ENCODE measurements at regions not wholly inside any gene's neighbourhood (a gene's known extent, or its start where the extent isn't known, plus 50 kb on each side); places are given as distances from the start of the nearest gene placed in this dataset.

DNA sequence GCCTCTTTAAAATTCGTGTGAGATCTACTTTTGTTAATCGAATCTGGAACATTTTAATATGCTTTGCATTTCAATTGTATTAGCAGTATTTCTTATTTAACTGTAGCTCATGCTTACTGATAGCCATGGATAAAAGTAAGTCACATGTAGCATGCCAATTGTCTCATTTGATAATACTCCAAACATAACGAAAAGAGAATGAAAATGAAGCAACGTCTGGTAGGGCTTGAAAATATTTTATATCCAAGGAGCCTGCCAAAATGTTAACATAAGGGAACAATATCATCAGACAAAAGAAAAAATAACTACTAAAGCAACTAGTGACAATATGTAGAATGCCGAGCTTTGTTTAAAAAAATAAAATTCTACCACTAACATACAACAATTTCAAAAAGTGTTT lies 94.1 kb upstream of the MID1 start:
- Histone ChIP-seq H3K4me1 (replicated peaks in 1 of 2) (peaks cover 0 to 10% of the 10 kb centered on the region in 2 donors), H3K4me3 (no peak overlapping the region), H3K27ac (no peak overlapping the region)
- in situ Hi-C loops (cut with MboI; ENCODE audit: low pct_unique_long_range_greater_than_20kb in 2 of 9, low sequenced_read_pairs in 9 of 9, unreplicated experiment in 9 of 9) = no loop called here
- 34 to 96% (median 60%) methylated on average over 3 to 5 of the region's 5 CpGs; no CpG with 5 or more reads in 4 of the 10 experiments for whole genome bisulfite sequencing, 10 experiments
- no peak for ATAC-seq (replicated peaks in 6 of 8)

- peak; percentile 49 to 72 (median 56) for ATAC-seq (replicated peaks in 6 of 8)
- in situ Hi-C loops (cut with MboI; ENCODE audit: low pct_unique_long_range_greater_than_20kb in 2 of 9, low sequenced_read_pairs in 9 of 9, unreplicated experiment in 9 of 9) = no loop called here
- no peak overlapping the region for H3K4me3 ChIP-seq
- no peak overlapping the region for H3K27ac ChIP-seq
- 0 to 100% (median 20%) methylated on average over 1 to 4 of the region's 4 CpGs; no CpG with 5 or more reads in 3 of the 10 experiments for WGBS, 10 experiments
- peaks cover 4 to 7% of the 10 kb centered on the region in 2 donors for H3K4me1 ChIP-seq (replicated peaks in 1 of 2)
Measured at GRCh38 chrX:10722851-10723250, 102.5 kb upstream of the MID1 start.

- Histone ChIP-seq H3K4me3 (no peak overlapping the region), H3K4me1 (replicated peaks in 1 of 2) (peaks cover 4 to 15% of the 10 kb centered on the region in 2 donors), H3K27ac (no peak overlapping the region)
- 35 to 79% (median 56%) methylated on average over 2 to 3 of the region's 3 CpGs; no CpG with 5 or more reads in 4 of the 10 experiments for WGBS, 10 experiments
- in situ Hi-C loops (cut with MboI; ENCODE audit: low pct_unique_long_range_greater_than_20kb in 2 of 9, low sequenced_read_pairs in 9 of 9, unreplicated experiment in 9 of 9) = loop anchor here in 1 of 9 experiments (25.0 kb wide), 1 partner anchor 538 kb away; no protein-coding TSS in a partner anchor
- no peak for ATAC-seq (replicated peaks in 6 of 8)
Measured at GRCh38 chrX:10725071-10725470, 104.7 kb upstream of the MID1 start.

GRCh38 chrX:10726647-10727046 lies 106.3 kb upstream of the MID1 start:
- no peak for ATAC-seq (replicated peaks in 6 of 8)
- Histone ChIP-seq H3K4me3 (no peak overlapping the region), H3K27ac (no peak overlapping the region), H3K4me1 (replicated peaks in 1 of 2) (peaks cover 4 to 15% of the 10 kb centered on the region in 2 donors)
- in situ Hi-C loops (cut with MboI; ENCODE audit: low pct_unique_long_range_greater_than_20kb in 2 of 9, low sequenced_read_pairs in 9 of 9, unreplicated experiment in 9 of 9) = loop anchor here in 1 of 9 experiments (25.0 kb wide), 1 partner anchor 539 kb away; no protein-coding TSS in a partner anchor
- WGBS, 10 experiments = 21 to 64% (median 43%) methylated on average over 1 to 3 of the region's 3 CpGs; no CpG with 5 or more reads in 7 of the 10 experiments

- in situ Hi-C loops (cut with MboI; ENCODE audit: low pct_unique_long_range_greater_than_20kb in 2 of 9, low sequenced_read_pairs in 9 of 9, unreplicated experiment in 9 of 9) = loop anchor here in 1 of 9 experiments (25.0 kb wide), 1 partner anchor 542 kb away; no protein-coding TSS in a partner anchor
- peak in 5 of 8 experiments; percentile 44 to 67 (median 61) for ATAC-seq (replicated peaks in 6 of 8)
- WGBS, 10 experiments = 3 to 60% (median 47%) methylated on average over 1 to 10 of the region's 12 CpGs; no CpG with 5 or more reads in 5 of the 10 experiments
- Histone ChIP-seq H3K4me1 (replicated peaks in 1 of 2) (peaks cover 0 to 8% of the 10 kb centered on the region in 2 donors), H3K4me3 (no peak overlapping the region), H3K27ac (peak overlapping the region; percentile 37 to 43)
Measured at GRCh38 chrX:10728806-10729389, 108.5 kb upstream of the MID1 start.

DNA sequence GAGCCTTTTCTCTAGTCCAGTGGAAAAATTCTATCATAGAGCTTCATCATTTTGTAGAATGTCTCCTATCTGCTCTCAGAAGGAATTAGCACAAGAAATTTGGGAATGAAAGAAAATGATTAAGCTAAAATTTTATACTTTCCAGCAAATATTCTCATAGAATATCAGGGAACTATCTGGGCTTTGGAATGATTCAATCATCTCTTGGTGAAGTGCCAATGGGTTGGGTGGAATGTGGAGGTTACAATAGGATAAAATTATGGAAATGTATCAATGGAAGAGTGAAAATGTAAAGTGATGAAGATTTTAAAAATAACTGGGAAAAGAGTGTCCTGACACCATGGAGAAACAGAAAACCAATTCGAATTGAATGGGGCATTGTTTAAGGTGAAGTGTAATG lies 119.0 kb upstream of the MID1 start:
- Histone ChIP-seq H3K4me1 (replicated peaks in 1 of 2) (peaks cover 13 to 19% of the 10 kb centered on the region in 2 donors), H3K4me3 (no peak overlapping the region), H3K27ac (no peak overlapping the region)
- ATAC-seq (replicated peaks in 6 of 8) = no peak
- in situ Hi-C loops (cut with MboI; ENCODE audit: low pct_unique_long_range_greater_than_20kb in 2 of 9, low sequenced_read_pairs in 9 of 9, unreplicated experiment in 9 of 9) = loop anchor here in 1 of 9 experiments (25.0 kb wide), 1 partner anchor 552 kb away; no protein-coding TSS in a partner anchor
- 20 to 100% (median 86%) methylated on average over 1 of the region's 1 CpG; no CpG with 5 or more reads in 7 of the 10 experiments for WGBS, 10 experiments

GRCh38 chrX:10741003-10741402 lies 120.6 kb upstream of the MID1 start:
- peaks cover 15 to 19% of the 10 kb centered on the region in 2 donors for H3K4me1 ChIP-seq (replicated peaks in 1 of 2)
- no peak for ATAC-seq (replicated peaks in 6 of 8)
- in situ Hi-C loops (cut with MboI; ENCODE audit: low pct_unique_long_range_greater_than_20kb in 2 of 9, low sequenced_read_pairs in 9 of 9, unreplicated experiment in 9 of 9) = loop anchor here in 1 of 9 experiments (25.0 kb wide), 1 partner anchor 554 kb away; no protein-coding TSS in a partner anchor
- H3K4me3 ChIP-seq = no peak overlapping the region
- no peak overlapping the region for H3K27ac ChIP-seq
- 0 to 100% (median 43%) methylated on average over 1 to 3 of the region's 3 CpGs; no CpG with 5 or more reads in 3 of the 10 experiments for WGBS, 10 experiments

DNA sequence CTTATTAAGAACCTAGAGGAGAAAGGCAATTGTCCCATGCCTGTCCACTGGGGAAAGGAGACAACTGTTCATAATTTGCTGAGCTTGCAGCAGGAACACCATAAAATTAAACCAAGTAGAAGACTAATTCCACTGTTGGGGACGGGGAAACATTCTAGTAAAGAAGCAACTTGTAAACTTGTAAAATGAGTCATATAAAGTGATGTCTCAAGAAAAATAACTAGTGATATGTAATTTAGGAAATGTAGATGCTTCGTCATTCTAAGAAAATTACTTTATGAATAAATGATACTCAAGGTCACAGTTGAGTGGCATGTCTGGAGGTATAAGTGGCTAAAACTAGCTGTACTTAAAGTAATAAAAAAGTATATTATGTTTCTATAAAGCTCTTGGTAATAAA lies 121.2 kb upstream of the MID1 start:
- ATAC-seq (replicated peaks in 6 of 8) = no peak
- Histone ChIP-seq H3K4me3 (no peak overlapping the region), H3K27ac (no peak overlapping the region), H3K4me1 (replicated peaks in 1 of 2) (peaks cover 15 to 19% of the 10 kb centered on the region in 2 donors)
- in situ Hi-C loops (cut with MboI; ENCODE audit: low pct_unique_long_range_greater_than_20kb in 2 of 9, low sequenced_read_pairs in 9 of 9, unreplicated experiment in 9 of 9) = loop anchor here in 1 of 9 experiments (25.0 kb wide), 1 partner anchor 554 kb away; no protein-coding TSS in a partner anchor
- WGBS, 10 experiments = 40 to 100% (median 78%) methylated on average over 1 to 2 of the region's 2 CpGs; no CpG with 5 or more reads in 2 of the 10 experiments

DNA sequence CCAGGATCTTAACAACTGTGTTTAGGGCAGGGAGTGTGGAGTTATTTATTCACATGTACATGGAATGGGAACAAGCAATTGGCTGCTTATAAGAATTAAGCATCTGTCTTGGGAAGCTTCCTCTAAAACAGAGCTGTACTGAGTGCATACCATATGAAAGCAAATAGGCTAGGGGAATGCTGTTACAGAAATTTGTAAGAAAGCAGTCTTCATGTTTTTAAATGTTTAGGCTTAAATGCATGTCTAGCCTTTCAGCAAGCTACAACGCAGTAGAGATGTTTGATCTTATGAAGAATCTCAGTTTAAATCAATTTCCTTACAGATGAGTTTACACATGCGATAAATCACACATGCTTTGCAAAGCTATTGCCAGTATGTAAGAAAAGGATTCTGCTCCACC lies 123.1 kb upstream of the MID1 start:
- no peak overlapping the region for H3K4me3 ChIP-seq
- WGBS, 10 experiments = 27 to 100% (median 58%) methylated on average over 1 to 2 of the region's 2 CpGs; no CpG with 5 or more reads in 6 of the 10 experiments
- H3K27ac ChIP-seq = no peak overlapping the region
- peaks cover 28 to 36% of the 10 kb centered on the region in 2 donors for H3K4me1 ChIP-seq (replicated peaks in 1 of 2)
- peak in 5 of 8 experiments; percentile 28 to 53 (median 33) for ATAC-seq (replicated peaks in 6 of 8)
- in situ Hi-C loops (cut with MboI; ENCODE audit: low pct_unique_long_range_greater_than_20kb in 2 of 9, low sequenced_read_pairs in 9 of 9, unreplicated experiment in 9 of 9) = loop anchor here in 1 of 9 experiments (25.0 kb wide), 1 partner anchor 556 kb away; no protein-coding TSS in a partner anchor

DNA sequence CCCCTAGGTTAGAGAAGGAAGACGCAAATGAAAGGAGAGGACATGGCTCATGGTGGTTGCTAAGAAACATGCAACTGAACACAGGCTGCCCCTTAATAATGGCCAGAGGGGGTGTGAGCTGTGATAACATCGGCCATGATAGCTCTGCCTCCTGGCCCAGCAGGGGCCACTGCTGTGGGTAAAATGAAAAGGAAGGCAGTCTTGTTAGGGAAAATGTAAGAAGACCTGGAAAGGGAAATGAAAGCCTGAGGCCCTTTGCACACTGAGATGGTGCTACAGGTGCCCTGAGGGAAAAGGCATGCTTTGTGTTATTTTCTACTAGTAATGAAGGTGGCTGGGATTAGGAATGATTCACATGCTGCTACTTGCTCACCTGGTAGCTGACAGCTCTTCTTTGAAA lies 123.6 kb upstream of the MID1 start:
- in situ Hi-C loops (cut with MboI; ENCODE audit: low pct_unique_long_range_greater_than_20kb in 2 of 9, low sequenced_read_pairs in 9 of 9, unreplicated experiment in 9 of 9) = loop anchor here in 1 of 9 experiments (25.0 kb wide), 1 partner anchor 557 kb away; no protein-coding TSS in a partner anchor
- peak in 5 of 8 experiments; percentile 68 to 95 (median 78) for ATAC-seq (replicated peaks in 6 of 8)

GRCh38 chrX:10747975-10748374 lies 127.6 kb upstream of the MID1 start:
- Histone ChIP-seq H3K4me1 (replicated peaks in 1 of 2) (peaks cover 33 to 39% of the 10 kb centered on the region in 2 donors), H3K4me3 (no peak overlapping the region), H3K27ac (no peak overlapping the region)
- ATAC-seq (replicated peaks in 6 of 8) = peak in 4 of 8 experiments; percentile 58 to 84 (median 82)
- in situ Hi-C loops (cut with MboI; ENCODE audit: low pct_unique_long_range_greater_than_20kb in 2 of 9, low sequenced_read_pairs in 9 of 9, unreplicated experiment in 9 of 9) = loop anchor here in 1 of 9 experiments (25.0 kb wide), 1 partner anchor 561 kb away; no protein-coding TSS in a partner anchor
- 0 to 50% (median 25%) methylated on average over 1 of the region's 1 CpG; no CpG with 5 or more reads in 7 of the 10 experiments for WGBS, 10 experiments

More for the DNA sequence above, 123.6 kb upstream of the MID1 start:
- Histone ChIP-seq H3K4me1 (replicated peaks in 1 of 2) (peaks cover 33 to 41% of the 10 kb centered on the region in 2 donors), H3K27ac (no peak overlapping the region), H3K4me3 (no peak overlapping the region)
- 0% methylated on average over 2 of the region's 2 CpGs; no CpG with 5 or more reads in 9 of the 10 experiments for WGBS, 10 experiments

- in situ Hi-C loops (cut with MboI; ENCODE audit: low pct_unique_long_range_greater_than_20kb in 2 of 9, low sequenced_read_pairs in 9 of 9, unreplicated experiment in 9 of 9) = loop anchor here in 1 of 9 experiments (25.0 kb wide), 1 partner anchor 562 kb away; no protein-coding TSS in a partner anchor
- no peak overlapping the region for H3K27ac ChIP-seq
- peaks cover 23 to 27% of the 10 kb centered on the region in 2 donors for H3K4me1 ChIP-seq (replicated peaks in 1 of 2)
- 0 to 80% (median 35%) methylated on average over 1 to 2 of the region's 3 CpGs; no CpG with 5 or more reads in 6 of the 10 experiments for WGBS, 10 experiments
- ATAC-seq (replicated peaks in 6 of 8) = peak in 2 of 8 experiments; percentile 62 to 80
- no peak overlapping the region for H3K4me3 ChIP-seq
Measured at GRCh38 chrX:10749113-10749512, 128.7 kb upstream of the MID1 start.

- peaks cover 20 to 24% of the 10 kb centered on the region in 2 donors for H3K4me1 ChIP-seq (replicated peaks in 1 of 2)
- 36 to 100% (median 68%) methylated on average over 2 to 7 of the region's 7 CpGs; no CpG with 5 or more reads in 3 of the 10 experiments for WGBS, 10 experiments
- H3K4me3 ChIP-seq = no peak overlapping the region
- no peak for ATAC-seq (replicated peaks in 6 of 8)
- H3K27ac ChIP-seq = no peak overlapping the region
- in situ Hi-C loops (cut with MboI; ENCODE audit: low pct_unique_long_range_greater_than_20kb in 2 of 9, low sequenced_read_pairs in 9 of 9, unreplicated experiment in 9 of 9) = no loop called here
Measured at GRCh38 chrX:10750581-10750980, 130.2 kb upstream of the MID1 start.
